HEK293T (cell line): ENCODE measurements at regions not wholly inside any gene's neighbourhood (a gene's known extent, or its start where the extent isn't known, plus 50 kb on each side); places are given as distances from the start of the nearest gene placed in this dataset.

Experiments used
- CTCF ChIA-PET: fragments of 350-600 bp; formaldehyde crosslinking; extraction: SDS; loops from one replicate; lab custom pipeline; 2021; ENCODE audit warnings: antibody characterized with exemption, inconsistent platforms; lab: Yijun Ruan, JAX
- POLR2A ChIA-PET: fragments of 350-600 bp; formaldehyde crosslinking; extraction: SDS; loops from one replicate; lab custom pipeline; 2020; ENCODE audit warnings: antibody characterized with exemption, inconsistent platforms; lab: Yijun Ruan, JAX
- DNase-seq: peaks from one replicate; pipeline ENCODE4 v3.0.0; 2012; ENCODE audit warnings: mixed read lengths; ENCODE audit errors: extremely low spot score
- ARNT ChIP-seq: fragments of 450-650 bp; IDR thresholded peaks from 2 replicates; pipeline ENCODE4 v1.6.1; 2017; ENCODE audit warnings: mild to moderate bottlenecking
- BHLHE40 ChIP-seq: fragments of 450-650 bp; IDR thresholded peaks from 2 replicates; pipeline ENCODE4 v1.6.1; 2016; ENCODE audit warnings: mild to moderate bottlenecking, moderate library complexity, borderline replicate concordance
- CTBP1 ChIP-seq: fragments of 450-650 bp; IDR thresholded peaks from 2 replicates; pipeline ENCODE4 v1.6.1; 2016; ENCODE audit warnings: borderline replicate concordance
- ELF4 ChIP-seq: fragments of 450-650 bp; IDR thresholded peaks from 2 replicates; pipeline ENCODE4 v1.6.1; 2017; ENCODE audit warnings: antibody characterized with exemption
- FOXA1 ChIP-seq: fragments of 450-650 bp; IDR thresholded peaks from 2 replicates; pipeline ENCODE4 v1.6.1; 2016; ENCODE audit warnings: mild to moderate bottlenecking
- FOXK2 ChIP-seq: fragments of 450-650 bp; IDR thresholded peaks from 2 replicates; pipeline ENCODE4 v1.6.1; 2016; ENCODE audit warnings: mild to moderate bottlenecking
- FOXM1 ChIP-seq: fragments of 450-650 bp; IDR thresholded peaks from 2 replicates; pipeline ENCODE4 v1.6.1; 2017; ENCODE audit warnings: mild to moderate bottlenecking, borderline replicate concordance
- HDGF ChIP-seq: fragments of 450-650 bp; IDR thresholded peaks from 2 replicates; pipeline ENCODE4 v1.6.1; 2017; ENCODE audit warnings: antibody characterized with exemption, borderline replicate concordance
- L3MBTL2 ChIP-seq: fragments of 450-650 bp; conservative IDR thresholded peaks from 2 replicates; pipeline ENCODE4 v1.6.1; 2016; ENCODE audit warnings: mild to moderate bottlenecking
- LEF1 ChIP-seq: fragments of 450-650 bp; IDR thresholded peaks from 2 replicates; pipeline ENCODE4 v1.6.1; 2017; ENCODE audit warnings: mild to moderate bottlenecking, borderline replicate concordance
- NFRKB ChIP-seq: fragments of 450-650 bp; IDR thresholded peaks from 2 replicates; pipeline ENCODE4 v1.6.1; 2016; ENCODE audit warnings: mild to moderate bottlenecking, moderate library complexity
- PKNOX1 ChIP-seq: fragments of 450-650 bp; IDR thresholded peaks from 2 replicates; pipeline ENCODE4 v1.6.1; 2016
- SP1 ChIP-seq: fragments of 450-650 bp; IDR thresholded peaks from 2 replicates; pipeline ENCODE4 v1.6.1; 2017
- SUZ12 ChIP-seq: fragments of 450-650 bp; IDR thresholded peaks from 2 replicates; pipeline ENCODE4 v1.6.1; 2016; ENCODE audit warnings: mild to moderate bottlenecking
- TARDBP ChIP-seq: fragments of 450-650 bp; IDR thresholded peaks from 2 replicates; pipeline ENCODE4 v1.6.1; 2016
- ZNF384 ChIP-seq: fragments of 450-650 bp; IDR thresholded peaks from 2 replicates; pipeline ENCODE4 v1.6.1; 2016

- no peak for DNase-seq
- TF ChIP-seq FOXA1, result no peak
- no peak for TF ChIP-seq BHLHE40
- no peak for TF ChIP-seq PKNOX1
- no peak for TF ChIP-seq CTBP1
- TF ChIP-seq ELF4, result no peak
- no peak for TF ChIP-seq NFRKB
- no peak for TF ChIP-seq ARNT
- TF ChIP-seq LEF1, result no peak
- no peak for TF ChIP-seq ZNF384
- TF ChIP-seq L3MBTL2, result no peak
- no peak for TF ChIP-seq FOXK2
- ChIA-PET POLR2A (no interaction called here), CTCF (no interaction called here)
Observed at GRCh38 chr11:11752679-11753078, 89.1 kb upstream of the USP47 start.

DNA sequence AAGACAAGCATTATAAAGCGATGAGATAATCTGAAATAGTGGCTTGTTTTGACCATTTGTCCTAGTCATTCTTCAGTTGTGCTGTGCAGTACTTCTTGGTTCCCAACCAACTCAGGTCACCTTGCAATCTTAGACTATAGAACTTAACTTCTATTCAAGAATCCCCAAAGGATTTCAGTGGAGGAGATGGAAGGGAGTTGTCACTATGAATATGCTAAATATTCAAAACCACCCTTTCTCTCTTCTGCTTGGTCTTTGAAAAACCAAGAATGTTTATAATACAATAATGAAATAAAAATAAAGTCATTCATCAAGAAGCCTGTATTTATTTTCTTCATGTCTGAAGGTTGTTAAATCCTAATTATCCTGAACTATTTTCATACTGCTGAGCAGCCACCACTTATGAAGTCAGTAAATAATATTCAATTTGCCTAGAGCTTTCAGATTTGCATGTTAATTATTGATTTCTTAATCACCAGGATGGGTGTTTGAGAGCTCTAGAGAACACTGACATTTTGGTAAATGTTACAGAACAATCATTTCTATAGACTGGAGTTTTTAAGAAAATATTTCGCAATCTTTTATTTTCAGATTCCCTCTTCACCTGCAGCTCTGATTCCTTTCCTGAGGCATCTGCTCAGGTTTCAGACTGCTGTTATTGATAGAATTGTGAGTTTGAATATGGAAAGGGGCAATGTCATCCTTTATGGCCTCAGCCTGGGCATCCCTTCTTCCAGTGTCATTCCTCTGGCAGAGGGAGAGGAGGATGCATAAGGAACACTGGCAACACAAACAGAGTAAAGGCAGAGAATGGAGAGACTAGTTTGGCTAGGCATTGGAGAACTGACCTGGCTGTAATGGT lies 91.5 kb upstream of the USP47 start:
- no peak for DNase-seq
- ChIA-PET CTCF (no interaction called here), POLR2A (no interaction called here)
- TF ChIP-seq SUZ12 (no peak), ZNF384 (no peak), LEF1 (no peak)

DNA sequence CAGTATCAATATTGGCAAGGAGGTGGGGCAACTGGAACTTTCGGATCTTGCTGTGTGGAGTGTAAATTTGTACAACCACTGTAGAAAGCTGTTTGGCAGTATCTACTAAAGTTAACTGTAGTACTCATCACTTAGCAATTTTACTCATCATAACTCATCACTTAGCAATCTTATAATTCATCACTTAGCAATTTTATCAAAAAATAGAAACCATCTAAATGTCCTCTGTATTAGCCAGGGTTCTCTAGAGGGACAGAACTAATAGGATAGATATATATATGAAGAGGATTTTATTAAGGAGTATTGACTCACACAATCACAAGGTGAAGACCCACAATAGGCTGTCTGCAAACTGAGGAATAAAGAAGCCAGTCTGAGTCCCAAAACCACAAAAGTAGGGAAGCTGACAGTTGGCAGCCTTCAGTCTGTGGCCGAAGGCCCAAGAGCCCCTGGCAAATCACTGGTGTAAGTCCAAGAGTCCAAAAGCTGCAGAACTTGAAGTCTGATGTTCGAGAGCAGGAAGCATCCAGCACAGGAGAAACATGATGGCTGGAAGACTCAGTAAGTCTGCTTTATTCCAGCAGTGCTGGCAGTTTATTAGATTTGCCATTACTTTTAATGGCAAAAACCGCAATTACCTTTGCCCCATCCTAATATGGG lies 92.9 kb upstream of the USP47 start:
- DNase-seq, result no peak
- TF ChIP-seq LEF1, result no peak
- TF ChIP-seq ARNT, result no peak
- TF ChIP-seq CTBP1, result no peak
- POLR2A ChIA-PET, result no interaction called here
- CTCF ChIA-PET, result no interaction called here

DNA sequence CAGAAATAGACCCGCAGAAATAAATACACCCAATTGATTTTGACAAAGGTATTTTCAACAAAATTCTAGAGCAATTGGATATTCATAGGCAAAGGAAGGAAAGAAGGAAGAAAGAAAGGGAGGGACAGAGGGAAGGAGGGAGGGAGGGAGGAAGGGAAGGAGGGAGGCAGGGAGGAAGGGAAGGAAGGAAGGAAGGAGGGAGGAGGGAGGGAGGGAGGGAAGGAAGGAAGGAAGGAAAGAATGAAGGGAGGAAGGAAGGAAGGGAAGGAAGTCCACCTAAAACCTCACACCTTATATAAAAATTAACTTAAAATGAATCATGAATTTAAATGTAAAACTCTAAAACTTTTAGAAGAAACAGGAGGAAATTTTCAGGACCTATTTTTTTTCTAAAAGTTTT lies 94.2 kb upstream of the USP47 start:
- TF ChIP-seq SP1 (no peak), L3MBTL2 (no peak), FOXM1 (no peak), ARNT (no peak), FOXK2 (no peak), FOXA1 (no peak), TARDBP (no peak), LEF1 (no peak), BHLHE40 (no peak), HDGF (no peak), PKNOX1 (no peak), SUZ12 (no peak), NFRKB (no peak)
- DNase-seq, result no peak
- CTCF ChIA-PET, result no interaction called here

DNA sequence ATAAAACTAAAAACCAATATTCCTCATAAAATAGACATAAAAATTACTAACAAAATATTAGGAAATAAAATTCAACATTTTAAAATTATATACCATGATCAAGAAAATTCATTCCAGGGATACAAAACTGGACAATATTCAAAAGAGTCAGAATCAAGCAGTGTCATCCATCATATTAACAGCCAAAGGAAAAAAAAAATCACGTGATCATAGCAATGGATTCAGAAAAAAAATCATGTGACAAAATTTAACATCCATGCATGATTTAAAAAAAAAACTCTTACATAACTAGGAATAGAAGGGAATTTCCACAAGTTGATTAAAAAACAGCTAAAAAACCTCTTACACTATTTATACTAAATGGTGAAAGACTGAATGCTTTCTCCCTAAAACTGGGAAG lies 95.3 kb upstream of the USP47 start:
- CTCF ChIA-PET, result no interaction called here
- no peak for TF ChIP-seq NFRKB
- POLR2A ChIA-PET, result no interaction called here
- no peak for DNase-seq

More for the DNA sequence above, 94.2 kb upstream of the USP47 start:
- POLR2A ChIA-PET, result no interaction called here

DNA sequence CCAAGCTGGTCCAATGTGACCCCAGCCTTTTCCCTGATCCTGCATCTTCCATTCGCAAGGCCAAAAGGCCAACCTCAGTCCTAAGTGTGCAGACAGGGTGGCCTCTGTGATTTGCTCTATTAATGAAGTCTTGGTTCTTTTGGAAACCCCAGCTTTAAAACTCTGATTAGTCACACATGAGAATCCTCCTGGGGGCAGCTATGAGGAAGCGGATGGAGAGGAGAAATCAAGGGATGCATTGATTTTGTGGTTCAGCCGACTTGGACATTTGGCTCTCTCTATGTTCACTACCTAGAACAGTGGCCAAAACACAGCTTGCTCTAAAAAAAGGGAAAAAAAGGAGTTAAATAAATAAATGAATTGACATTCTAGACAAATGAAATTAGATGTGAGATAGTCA lies 98.6 kb upstream of the USP47 start:
- ChIA-PET POLR2A (no interaction called here), CTCF (no interaction called here)
- no peak for DNase-seq
- no peak for TF ChIP-seq FOXM1
- no peak for TF ChIP-seq L3MBTL2
- TF ChIP-seq SUZ12, result no peak
- TF ChIP-seq NFRKB, result no peak
- TF ChIP-seq FOXA1, result no peak
- TF ChIP-seq ELF4, result no peak
- no peak for TF ChIP-seq HDGF
- TF ChIP-seq ARNT, result no peak
- TF ChIP-seq PKNOX1, result no peak
- no peak for TF ChIP-seq CTBP1
- no peak for TF ChIP-seq LEF1
- TF ChIP-seq SP1, result no peak

DNA sequence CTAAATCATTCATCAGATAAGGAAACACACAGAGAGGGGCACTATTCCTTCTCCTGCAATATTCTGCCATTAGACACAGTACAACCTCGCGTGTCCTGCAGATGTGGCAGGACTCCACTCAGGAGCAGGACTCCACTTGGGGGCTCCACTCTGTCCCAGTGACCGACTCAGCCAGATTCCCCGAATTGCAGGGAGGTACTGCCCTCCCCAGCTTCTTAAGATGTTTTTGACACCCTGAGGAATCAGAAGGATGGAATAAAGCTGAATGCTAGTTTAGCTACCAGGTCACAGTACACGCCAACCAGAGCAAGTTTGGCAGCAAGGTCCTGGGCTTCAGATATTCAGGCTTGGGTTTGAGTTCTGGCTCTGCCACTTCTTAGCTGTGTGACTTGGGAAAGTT lies 99.3 kb upstream of the USP47 start:
- ChIA-PET POLR2A (no interaction called here), CTCF (no interaction called here)
- TF ChIP-seq ZNF384 (no peak), ARNT (no peak), NFRKB (no peak), FOXM1 (no peak), L3MBTL2 (no peak), FOXA1 (no peak), HDGF (no peak), LEF1 (no peak), BHLHE40 (no peak)
- DNase-seq, result no peak
